ENCODE measurements at regions not wholly inside any gene's neighbourhood (a gene's known extent, or its start where the extent isn't known, plus 50 kb on each side); places are given as distances from the start of the nearest gene placed in this dataset.

DNA sequence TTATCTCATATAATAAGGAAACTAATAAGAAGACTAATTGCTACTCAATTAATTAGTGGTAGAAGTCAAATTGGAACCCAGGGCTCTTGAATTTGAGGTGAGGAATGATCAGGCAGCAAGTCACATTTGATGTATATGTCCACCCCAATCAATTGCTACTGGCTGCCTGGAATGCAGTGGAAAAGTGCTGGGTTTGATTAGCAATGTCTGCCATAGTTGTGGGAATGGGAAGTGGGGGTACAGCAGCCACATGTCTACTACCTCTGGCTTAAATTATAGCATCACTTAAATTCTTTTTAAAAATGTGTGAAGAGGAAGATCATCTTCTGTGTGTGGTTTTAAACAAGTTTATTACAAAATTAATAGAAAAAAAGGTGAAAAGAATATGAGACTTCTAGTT, 50.8 kb upstream of the NAV2 start:
- no peak for DNase-seq (ENCODE audit: low spot score)

DNA sequence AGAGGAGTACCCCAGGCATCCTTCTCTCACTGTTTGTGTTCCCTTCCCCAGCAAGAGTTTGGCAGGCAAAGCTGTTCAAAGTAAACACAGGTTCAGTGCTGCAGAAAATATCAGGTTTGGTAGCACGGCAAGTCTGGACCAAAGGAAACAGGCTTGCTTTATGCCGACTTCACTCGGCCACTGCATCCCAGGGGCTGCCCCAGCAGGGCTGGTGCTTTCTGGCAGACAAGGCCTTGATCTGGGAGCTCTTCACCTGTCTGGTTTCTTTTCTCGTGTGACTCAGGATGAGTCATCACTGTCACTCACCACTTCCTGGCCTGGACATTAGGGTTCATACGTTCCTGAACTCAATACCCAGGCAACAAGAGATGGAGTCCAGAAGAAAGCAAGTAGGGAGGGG, 52.6 kb upstream of the NAV2 start:
- DNase-seq (ENCODE audit: low spot score): peak; percentile 96

DNA sequence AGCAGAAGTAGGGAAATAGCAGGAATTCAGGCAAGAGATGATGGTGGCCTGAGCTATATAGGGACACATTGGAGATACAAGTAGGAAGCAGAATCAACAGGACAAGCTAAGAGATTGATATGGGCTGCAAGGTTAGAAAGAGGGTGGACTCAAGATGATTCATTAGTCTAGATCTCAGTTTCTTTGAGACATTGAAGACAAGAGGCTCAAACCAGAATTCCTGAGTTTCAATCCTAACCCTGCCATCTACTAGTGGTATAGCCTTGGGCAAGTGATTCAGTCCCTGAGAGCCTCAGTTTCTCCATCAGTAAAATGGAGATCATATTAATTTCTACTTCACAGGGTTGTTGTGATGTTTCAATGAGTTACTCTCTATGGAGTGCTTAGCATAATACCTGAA, 53.1 kb upstream of the NAV2 start:
- DNase-seq (ENCODE audit: low spot score): no peak

DNA sequence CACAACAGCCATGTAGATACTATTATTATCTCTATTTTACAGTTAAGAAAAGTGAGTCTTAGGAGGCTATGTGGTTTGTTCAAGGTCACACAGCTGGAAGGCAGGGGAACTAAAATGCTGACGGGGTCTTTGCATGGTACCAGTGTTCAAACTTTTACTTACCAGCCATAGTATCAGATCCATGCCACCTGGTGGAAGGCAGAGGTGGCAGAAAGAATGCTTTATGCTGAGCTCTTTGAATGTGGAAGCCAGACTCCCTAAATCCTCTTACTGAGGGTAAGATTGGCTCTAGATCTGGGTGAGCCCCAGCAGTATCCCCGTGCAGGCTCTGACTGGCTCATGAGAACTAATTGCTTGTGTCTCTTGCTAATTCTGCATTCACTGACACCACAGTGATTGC, 54.3 kb upstream of the NAV2 start:
- no peak for DNase-seq (ENCODE audit: low spot score)

DNA sequence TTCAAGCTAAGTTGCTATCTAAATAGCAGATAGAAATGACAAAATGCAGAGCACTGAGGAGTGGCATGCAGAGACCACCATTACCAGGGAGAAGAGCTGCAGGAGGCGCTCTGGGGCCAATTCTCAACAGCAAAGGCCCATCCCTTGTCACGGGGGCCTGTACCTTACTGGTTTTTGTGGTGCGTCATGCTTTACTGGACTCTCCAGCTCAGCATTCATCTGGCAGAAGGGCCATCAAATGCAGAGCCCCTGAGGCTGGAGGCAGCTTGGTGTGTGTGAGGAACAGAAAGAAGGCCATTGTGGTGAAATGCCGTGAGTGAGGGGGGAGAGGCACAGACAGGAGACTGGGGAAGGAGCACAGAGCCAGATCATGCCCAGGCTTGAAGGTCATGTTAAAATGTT, 56.5 kb upstream of the NAV2 start:
- DNase-seq (ENCODE audit: low spot score): no peak

DNA sequence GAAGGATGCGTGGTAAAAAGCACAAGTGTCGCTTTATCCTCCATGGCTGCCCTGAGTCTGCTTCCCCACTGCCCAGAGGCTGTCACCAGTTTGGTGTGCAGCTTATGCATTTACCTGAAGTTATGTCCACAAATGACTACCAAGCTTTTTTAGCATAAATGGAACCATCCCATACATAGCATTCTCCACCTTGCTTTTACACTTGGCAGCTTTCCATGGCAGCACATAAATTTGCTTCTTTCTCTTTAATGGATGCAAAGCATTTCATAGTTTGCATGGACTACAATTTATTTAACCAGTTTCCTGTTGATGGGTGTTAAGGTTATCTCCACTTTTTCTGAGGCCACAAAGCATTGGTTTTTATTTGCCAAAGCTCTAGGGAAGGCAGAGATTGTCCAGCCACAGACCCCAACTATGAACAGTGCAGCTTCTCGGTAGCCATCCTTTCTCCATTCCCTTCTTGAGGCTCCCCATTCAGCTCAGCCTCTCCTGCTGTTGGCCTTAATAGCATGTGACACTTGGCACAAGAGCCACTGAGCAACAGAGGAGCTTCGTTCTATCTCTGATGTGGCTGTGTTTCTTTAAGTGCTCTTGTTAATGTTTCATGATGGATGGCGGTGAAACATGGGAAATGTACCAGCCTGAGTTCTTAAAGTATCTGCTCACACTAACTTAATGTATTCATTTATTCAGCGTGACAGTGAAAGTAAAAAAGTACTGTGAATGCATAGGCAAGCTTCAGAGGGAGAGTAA, 59.8 kb upstream of the NAV2 start:
- DNase-seq (ENCODE audit: low spot score): no peak

DNA sequence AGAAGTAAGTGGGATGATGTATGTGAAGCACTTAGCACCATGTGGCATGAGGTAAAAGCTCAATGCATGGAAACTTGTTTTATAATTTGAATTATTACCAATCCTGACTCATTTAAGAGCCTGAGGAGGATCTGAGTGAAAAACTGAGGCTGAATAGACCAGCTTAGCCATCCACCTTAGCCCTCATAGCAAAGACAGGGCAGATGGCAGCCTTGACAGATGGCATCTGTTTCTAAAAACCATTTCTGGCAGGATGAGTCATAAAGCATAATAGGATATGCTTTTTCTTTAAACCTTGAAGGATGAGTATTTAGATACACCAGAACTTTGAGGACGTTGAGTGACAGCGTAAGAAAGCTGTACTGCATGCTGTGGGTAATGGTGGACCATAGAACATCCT, 61.0 kb upstream of the NAV2 start:
- DNase-seq (ENCODE audit: low spot score): peak; percentile 27

DNA sequence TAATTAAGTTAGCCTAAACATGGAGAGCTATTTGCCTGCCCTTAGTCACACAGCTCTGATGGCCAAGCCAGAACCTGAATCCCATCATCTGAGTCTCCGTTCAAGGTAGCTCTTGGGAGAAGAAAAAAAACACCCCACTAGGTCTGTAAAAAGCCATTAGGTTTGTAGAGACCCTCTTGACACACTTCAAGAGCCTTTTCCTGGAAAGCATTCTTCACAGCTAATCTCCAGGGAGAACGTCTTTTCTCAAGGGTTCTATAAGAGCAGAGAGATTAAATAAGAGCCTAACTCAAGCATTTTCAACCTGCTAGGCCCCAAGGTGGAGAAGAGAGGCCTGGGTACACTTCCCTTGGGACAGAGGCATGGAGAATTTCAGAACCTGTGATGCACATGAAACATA, 61.6 kb upstream of the NAV2 start:
- DNase-seq (ENCODE audit: low spot score): no peak

DNA sequence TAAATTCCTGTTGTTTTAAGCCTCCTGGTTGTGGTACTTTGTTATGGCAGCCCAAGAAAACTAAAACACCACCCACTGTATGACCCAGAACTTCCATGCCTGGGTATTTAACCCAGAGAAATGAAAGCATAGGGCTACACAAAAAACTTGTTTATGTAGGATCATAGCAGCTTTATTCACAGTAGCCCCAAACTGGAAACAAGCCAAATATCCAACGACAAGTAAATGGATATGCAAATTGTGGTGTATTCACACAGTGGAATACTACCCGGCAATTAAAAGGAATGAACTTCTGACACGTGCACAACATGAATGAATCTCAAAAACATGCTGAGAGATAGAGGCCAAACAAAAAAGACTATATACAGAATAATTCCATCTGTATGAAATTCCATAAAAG, 62.2 kb upstream of the NAV2 start:
- no peak for DNase-seq (ENCODE audit: low spot score)

DNA sequence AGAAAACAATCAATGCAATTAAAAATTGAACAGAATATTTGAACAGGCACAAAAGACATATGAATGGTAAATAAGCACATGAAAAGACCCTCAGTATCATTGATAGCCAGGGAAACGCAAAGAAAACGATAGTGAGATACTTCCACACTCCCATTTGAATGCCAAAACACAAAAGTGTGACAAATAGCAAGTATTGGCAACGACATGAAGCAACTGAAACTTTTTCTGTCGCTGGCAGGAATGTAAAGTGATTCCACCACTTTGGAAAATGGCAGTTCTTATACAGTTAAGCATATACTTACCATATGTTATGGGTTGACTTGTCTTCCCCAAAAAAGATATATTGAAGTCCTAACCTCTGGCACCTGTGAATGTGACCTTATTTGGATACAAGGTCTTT, 62.9 kb upstream of the NAV2 start:
- DNase-seq (ENCODE audit: low spot score): no peak

DNA sequence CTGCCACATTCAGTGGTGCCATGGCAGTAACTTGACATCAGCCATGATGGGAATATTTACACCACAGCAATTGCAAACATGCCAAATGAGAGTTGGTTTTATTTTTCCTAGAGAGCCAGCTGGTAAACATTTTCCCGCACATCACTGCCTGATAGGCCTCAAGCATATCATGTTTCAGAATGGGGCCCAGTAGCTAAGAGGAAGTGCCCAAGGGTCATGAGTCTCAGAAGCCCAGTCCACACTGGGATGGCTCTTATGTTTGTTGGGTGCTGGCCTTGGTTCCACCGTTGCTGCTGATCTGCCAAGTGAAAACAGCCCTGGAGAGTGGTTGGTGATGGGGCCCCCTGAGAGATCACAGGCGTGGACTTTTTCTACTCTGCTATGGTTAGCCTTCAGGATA, 64.3 kb upstream of the NAV2 start:
- DNase-seq (ENCODE audit: low spot score): no peak

DNA sequence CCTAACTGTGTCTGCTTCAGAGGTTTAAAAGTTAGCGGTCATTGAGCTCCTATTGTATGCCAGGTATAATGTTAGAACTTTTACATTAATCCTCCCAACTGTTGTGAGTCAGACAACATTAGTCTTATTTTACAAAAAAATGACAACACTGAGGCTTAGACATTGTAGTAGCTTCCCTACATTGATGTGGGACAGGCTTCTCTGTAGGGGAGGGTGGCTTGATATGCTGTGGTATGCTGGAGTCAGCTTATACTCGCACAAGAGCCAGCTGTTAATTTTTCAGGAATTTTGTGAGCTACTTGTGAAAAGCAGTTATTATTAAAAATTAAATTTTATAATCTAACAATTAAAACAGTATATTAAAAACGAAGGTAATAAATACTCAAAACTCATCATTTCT, 64.8 kb upstream of the NAV2 start:
- no peak for DNase-seq (ENCODE audit: low spot score)

DNA sequence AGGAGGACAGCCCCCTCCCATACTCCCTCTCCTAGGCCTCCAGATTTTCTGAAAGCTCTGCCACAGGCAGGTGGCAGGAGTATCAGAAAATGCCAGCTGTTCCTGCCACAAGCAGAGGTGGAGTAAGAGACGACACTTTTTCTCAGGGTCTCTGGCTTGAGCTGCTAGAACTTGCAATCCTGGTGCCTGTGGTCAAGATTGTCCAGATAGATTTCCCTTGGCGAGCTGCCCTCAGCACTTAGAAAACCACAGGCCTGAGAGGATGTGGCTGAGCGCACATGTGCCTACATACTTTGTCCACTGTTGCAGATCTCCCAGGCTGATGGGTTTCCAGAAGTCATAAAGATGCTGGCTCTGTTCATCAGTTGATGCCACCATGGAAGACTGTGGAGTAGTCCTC, 65.7 kb upstream of the NAV2 start:
- peak; percentile 98 for DNase-seq (ENCODE audit: low spot score)

DNA sequence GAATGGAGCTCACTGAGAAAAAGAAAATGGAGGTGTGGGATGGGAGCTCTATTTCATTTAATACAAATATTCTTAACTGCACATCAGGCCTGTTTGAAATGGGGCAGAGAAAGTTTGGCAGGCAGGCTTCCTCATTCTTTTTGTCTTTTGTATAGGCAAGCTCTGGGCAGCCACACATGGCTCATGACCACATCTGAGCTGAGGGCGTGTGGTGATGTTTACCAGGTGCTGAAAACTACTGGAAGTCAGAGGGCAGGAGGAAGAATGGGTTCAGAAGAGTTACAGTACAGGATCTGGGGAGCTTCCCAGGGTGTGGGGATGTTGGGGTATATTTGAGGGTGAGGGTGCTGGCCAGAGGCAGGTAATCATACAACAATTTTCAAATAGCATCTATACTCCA, 66.3 kb upstream of the NAV2 start:
- DNase-seq (ENCODE audit: low spot score): no peak

DNA sequence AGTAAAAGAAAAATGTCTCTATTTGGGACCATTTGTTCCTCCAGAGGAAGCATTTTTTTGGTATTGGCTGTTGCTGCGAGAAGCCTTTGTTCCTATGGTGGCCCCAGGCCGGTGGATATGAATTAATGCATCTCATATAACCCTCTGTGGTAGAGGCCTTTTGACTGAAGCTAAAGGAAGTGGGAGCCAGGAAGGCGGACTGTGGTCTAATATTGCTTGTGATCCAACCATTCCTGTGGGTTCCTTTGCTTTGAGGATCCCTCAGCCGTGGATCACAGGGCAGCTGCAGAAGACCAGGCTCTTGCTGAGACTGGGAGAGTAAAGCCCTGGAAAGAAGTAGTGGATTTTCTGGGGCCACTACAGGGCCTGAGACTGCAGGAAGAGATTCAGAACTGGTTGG, 68.3 kb upstream of the NAV2 start:
- no peak for DNase-seq (ENCODE audit: low spot score)

DNA sequence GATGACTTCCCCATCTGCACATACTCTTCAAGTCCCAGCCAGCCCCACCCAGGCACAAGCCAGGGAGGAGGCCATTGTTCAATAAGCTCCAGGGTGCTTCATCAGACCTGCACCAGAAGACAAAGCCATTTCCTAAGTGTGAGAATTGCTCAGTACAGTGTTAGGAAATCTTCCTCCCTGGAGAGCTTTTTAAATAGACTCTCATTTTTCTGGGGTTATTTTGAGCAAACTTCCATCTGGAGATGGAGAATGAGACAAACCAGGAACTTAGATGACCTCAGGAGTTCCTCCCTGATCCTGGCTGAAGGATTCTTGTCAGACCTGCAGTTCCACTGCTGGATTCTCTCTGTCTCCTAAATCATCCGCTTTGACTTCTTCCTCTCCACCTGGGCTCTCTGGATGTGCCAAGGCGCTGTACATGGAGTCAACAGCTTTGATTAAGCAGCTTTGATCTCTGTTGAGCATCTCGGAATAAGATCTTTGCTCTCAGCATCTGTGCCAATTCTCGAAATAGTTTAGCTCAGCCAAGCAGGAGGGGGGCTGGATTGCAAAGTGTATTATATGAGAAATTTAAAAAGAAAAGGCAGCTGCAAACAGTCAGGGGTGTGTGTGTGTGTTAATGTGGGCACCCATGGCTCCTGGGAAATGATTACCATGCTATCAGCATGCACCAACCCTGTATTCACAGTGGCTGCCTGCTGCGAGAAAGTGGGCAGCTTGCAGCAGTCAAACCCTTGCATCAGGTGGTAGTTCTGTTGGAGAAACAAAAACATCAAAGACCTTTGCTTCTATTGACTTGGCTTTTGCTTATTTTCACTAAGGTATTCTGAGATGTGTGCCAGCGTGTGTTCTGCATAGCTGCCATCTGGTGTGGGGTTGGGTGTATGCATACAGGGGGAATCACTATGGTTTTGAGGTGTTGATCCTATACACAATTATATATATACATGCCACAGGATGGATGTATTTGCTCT, 70.2 kb upstream of the NAV2 start:
- DNase-seq (ENCODE audit: low spot score): no peak

DNA sequence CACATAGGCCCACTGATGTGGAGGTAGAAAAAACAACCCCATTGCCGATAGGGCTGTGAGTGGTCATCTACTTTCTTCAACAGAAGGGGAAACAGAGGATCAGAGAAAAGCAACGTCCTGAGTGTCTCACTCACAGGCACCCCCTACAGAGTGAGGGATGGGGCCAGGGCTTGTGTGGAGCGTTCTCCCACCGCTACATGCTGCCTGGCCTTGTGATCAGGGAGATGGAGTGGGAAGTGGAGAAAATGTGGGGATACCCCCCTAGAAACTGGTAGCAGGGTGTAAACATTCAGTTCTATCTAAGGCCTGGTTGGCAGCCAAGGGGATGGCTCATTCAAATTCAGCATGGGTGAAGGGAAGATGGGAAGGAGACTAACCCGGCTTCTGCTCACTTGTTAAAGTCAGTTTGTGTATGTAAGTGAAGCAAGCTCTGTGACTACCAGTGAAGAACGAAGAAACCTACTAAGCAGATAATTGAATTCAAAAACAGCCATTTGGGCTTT, 73.0 kb upstream of the NAV2 start:
- no peak for DNase-seq (ENCODE audit: low spot score)

DNA sequence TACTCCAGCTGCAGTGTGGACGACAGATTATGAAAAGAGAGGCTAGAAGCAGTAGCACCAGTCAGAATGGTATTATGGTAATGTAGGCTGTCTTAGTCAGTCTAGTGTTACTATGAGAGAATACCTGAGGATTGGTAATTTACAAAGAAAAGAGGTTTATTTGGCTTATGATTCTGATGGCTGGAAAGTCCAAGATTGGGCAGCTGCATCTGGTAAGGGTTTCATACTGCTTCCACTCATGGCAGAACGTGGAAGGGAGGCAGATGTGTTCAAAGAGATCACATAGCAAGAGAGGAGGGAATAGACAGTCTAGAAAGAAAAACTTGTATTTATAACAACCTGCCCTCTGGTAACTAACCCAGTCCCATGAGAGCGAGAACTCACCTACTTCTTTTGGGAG, 77.3 kb upstream of the NAV2 start:
- no peak for DNase-seq (ENCODE audit: low spot score)

DNA sequence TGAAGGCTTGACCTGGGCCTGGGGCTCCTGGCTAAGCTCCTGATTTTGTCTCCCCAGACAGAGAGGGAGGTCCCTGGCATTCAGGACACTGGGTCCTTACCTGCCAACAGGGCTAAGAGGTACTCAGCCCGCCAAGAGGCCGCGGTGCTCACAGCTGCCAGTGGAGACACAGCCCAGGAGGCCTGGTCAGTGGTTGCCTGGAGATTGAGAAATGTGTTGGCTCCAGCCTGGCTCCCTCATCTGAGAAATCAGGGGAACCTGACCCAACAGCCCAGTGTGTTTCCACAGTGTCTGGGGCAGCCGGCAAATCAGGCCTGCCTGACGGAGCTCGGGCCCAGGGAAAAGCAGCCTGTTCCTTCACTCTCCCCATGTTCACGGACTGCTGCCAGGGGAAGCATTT, 79.4 kb upstream of the NAV2 start:
- DNase-seq (ENCODE audit: low spot score): no peak

DNA sequence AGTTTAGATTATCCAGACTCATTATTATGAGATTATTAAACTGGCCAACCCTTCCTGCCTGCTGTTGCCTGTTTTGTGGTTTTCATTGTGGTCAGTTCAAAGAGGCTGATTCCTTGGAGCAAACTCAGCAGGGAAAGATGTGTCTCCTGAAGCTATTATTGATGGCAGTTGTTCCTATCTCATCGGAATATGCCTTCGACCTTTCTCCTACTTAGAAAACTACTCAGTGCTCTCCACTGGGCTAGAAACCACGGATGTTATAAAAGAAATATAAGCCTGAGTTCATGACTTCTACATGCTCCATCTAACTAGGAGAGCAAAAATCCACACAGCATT, 80.2 kb upstream of the NAV2 start:
- DNase-seq (ENCODE audit: low spot score): peak; percentile 71

DNA sequence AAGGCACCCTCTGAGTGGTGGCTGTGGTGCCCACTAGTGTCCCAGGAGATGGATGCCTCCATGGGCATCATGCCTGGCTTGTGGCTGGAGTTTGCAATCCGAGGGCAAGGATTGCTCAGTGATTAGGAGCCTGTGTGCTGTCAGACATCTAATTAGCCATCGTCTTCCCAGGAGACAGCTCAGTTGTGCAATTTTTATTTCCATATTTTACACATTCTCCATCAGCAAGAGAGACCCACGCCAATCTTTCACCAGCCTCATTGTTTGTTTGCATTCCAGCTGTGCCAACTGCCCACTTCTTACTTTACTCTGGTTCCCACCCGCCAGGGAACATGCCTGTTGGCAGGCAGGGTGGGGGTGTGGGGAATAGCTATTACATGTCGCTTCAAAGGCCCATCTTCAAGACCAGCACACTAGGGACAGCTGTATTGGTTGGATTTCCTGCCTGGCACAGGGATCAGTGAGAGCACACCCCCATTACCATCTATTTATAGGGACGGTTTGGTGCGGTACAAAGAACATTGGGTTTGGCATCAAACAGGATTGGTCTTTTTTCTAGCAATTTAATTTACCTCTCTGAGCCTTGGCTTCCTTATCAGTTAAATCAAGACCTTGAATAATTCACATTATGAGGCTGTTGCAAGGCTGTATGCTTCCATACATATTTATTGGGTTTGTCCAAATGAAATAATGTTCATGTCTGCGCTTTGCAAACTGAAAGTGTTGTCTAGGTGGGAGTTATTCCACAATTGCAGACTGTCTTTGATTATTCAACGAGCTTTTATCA, 80.7 kb upstream of the NAV2 start:
- peak; percentile 83 for DNase-seq (ENCODE audit: low spot score)

DNA sequence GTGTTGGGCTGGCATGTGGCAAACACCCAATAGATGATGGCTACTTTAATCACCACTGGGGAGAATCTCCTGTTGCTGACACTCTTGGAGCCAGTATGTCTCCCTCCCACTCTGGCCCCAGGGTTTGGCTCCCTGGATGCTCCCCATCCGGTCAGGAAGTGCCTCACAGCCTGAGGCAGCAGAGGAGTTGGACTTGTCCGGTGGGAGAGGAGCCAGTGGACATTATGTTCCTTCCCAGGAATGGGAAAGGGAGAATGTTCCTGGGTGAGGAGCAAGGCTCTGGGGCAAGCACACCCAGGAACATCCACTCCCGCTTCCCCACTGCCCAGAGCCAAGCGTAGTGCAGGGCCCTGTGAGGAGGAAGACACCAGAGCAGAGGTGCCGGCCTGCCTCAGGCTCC, 84.6 kb upstream of the NAV2 start:
- DNase-seq (ENCODE audit: low spot score): peak; percentile 80
